ENCODE measurements at regions not wholly inside any gene's neighbourhood (a gene's known extent, or its start where the extent isn't known, plus 50 kb on each side); places are given as distances from the start of the nearest gene placed in this dataset.

- H3K9me2 ChIP-seq (ENCODE audit: insufficient read depth, low read length), result no peaks in the 10 kb centered on the region
- H3K79me2 ChIP-seq (ENCODE audit: insufficient read depth, low read depth, low read length), result no peaks in the 10 kb centered on the region
- no TSS peak for BruUV-seq (replicated peaks)
- intact Hi-C loops (cut with micrococcal nuclease; ENCODE audit: unreplicated experiment), result no loop called here
- H4K20me1 ChIP-seq (ENCODE audit: insufficient read depth, low read length), result no peaks in the 10 kb centered on the region
- no peaks in the 10 kb centered on the region for H3K36me3 ChIP-seq (ENCODE audit: insufficient read depth, low read length)
- no peaks in the 10 kb centered on the region for H3K4me1 ChIP-seq (ENCODE audit: insufficient read depth, low read length, poor library complexity, severe bottlenecking)
- CTCF ChIA-PET (ENCODE audit: unreplicated experiment), result no interaction called here
- no peak for TF ChIP-seq EZH2phosphoT487 (IDR thresholded peaks at IDR 0.05; ENCODE audit: borderline replicate concordance, low read depth, low read length)
- TF ChIP-seq, protein P1, sequence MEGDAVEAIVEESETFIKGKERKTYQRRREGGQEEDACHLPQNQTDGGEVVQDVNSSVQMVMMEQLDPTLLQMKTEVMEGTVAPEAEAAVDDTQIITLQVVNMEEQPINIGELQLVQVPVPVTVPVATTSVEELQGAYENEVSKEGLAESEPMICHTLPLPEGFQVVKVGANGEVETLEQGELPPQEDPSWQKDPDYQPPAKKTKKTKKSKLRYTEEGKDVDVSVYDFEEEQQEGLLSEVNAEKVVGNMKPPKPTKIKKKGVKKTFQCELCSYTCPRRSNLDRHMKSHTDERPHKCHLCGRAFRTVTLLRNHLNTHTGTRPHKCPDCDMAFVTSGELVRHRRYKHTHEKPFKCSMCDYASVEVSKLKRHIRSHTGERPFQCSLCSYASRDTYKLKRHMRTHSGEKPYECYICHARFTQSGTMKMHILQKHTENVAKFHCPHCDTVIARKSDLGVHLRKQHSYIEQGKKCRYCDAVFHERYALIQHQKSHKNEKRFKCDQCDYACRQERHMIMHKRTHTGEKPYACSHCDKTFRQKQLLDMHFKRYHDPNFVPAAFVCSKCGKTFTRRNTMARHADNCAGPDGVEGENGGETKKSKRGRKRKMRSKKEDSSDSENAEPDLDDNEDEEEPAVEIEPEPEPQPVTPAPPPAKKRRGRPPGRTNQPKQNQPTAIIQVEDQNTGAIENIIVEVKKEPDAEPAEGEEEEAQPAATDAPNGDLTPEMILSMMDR (conservative IDR thresholded peaks at IDR 0.05; ENCODE audit: low read length), result no peak
- H3K9me3 ChIP-seq (ENCODE audit: low read length), result no peaks in the 10 kb centered on the region
- no peak overlapping the region for H3K4me3 ChIP-seq (ENCODE audit: low read depth, low read length, poor library complexity, severe bottlenecking)
- H2AFZ ChIP-seq (ENCODE audit: low read length), result no peak overlapping the region
- no peak overlapping the region for H3K4me2 ChIP-seq (ENCODE audit: low read length)
- no peak overlapping the region for H3K27ac ChIP-seq (ENCODE audit: low read depth, low read length, poor library complexity, severe bottlenecking)
- POLR2A ChIA-PET, result interaction anchor here (0.6 kb wide), 1 partner anchor 1330 kb away, joined by 3 read pairs; no protein-coding TSS in a partner anchor
- no peak for DNase-seq (ENCODE audit: low spot score)
Measured at GRCh38 chr6:44727651-44728630, 340.4 kb downstream of the CDC5L start.

GRCh38 chr6:44730771-44731391 lies 343.4 kb downstream of the CDC5L start:
- no peaks in the 10 kb centered on the region for H3K79me2 ChIP-seq (ENCODE audit: insufficient read depth, low read depth, low read length)
- no peak for TF ChIP-seq EZH2phosphoT487 (IDR thresholded peaks at IDR 0.05; ENCODE audit: borderline replicate concordance, low read depth, low read length)
- TF ChIP-seq, protein P1 (conservative IDR thresholded peaks at IDR 0.05; ENCODE audit: low read length), result no peak
- DNase-seq (ENCODE audit: low spot score), result no peak
- no peaks in the 10 kb centered on the region for H3K36me3 ChIP-seq (ENCODE audit: insufficient read depth, low read length)
- intact Hi-C loops (cut with micrococcal nuclease; ENCODE audit: unreplicated experiment), result no loop called here
- H3K9me3 ChIP-seq (ENCODE audit: low read length), result no peaks in the 10 kb centered on the region
- no peaks in the 10 kb centered on the region for H3K4me1 ChIP-seq (ENCODE audit: insufficient read depth, low read length, poor library complexity, severe bottlenecking)
- no peaks in the 10 kb centered on the region for H4K20me1 ChIP-seq (ENCODE audit: insufficient read depth, low read length)
- H3K9me2 ChIP-seq (ENCODE audit: insufficient read depth, low read length), result no peaks in the 10 kb centered on the region
- CTCF ChIA-PET (ENCODE audit: unreplicated experiment), result no interaction called here
- no peak overlapping the region for H3K4me2 ChIP-seq (ENCODE audit: low read length)
- POLR2A ChIA-PET, result interaction anchor here (0.6 kb wide), 1 partner anchor 850 kb away, joined by 3 read pairs; no protein-coding TSS in a partner anchor
- BruUV-seq (replicated peaks), result no TSS peak
- no peak overlapping the region for H3K4me3 ChIP-seq (ENCODE audit: low read depth, low read length, poor library complexity, severe bottlenecking)
- no peak overlapping the region for H2AFZ ChIP-seq (ENCODE audit: low read length)
- H3K27ac ChIP-seq (ENCODE audit: low read depth, low read length, poor library complexity, severe bottlenecking), result no peak overlapping the region
